Left ventricle myocardium inferior (tissue), 1 donor: ENCODE measurements at regions not wholly inside any gene's neighbourhood (a gene's known extent, or its start where the extent isn't known, plus 50 kb on each side); places are given as distances from the start of the nearest gene placed in this dataset.
A peak's percentile ranks its signal among the peaks of the same experiment; 100 is the strongest.

Experiments
- DNase-seq: peaks from one replicate; pipeline ENCODE4 v3.0.0-alpha.2; 2020
- H3K27ac ChIP-seq: fragments of 200-600 bp; replicated peaks from 2 replicates; pipeline ENCODE4 v1.8.0; 2021
- H3K27me3 ChIP-seq: fragments of 200-600 bp; 2 replicates; pipeline ENCODE4 v1.8.0; 2021; ENCODE audit warnings: low read depth
- H3K36me3 ChIP-seq: fragments of 200-600 bp; 2 replicates; pipeline ENCODE4 v1.8.0; 2021
- H3K4me1 ChIP-seq: fragments of 200-600 bp; 2 replicates; pipeline ENCODE4 v1.8.0; 2021
- H3K4me3 ChIP-seq: fragments of 200-600 bp; 2 replicates; pipeline ENCODE4 v1.8.0; 2021; ENCODE audit warnings: mild to moderate bottlenecking, moderate library complexity
- H3K9me3 ChIP-seq: fragments of 200-600 bp; replicated peaks from 2 replicates; pipeline ENCODE4 v1.8.0; 2021
- CTCF ChIP-seq: fragments of 200-600 bp; IDR thresholded peaks from 2 replicates; pipeline ENCODE4 v1.8.0; 2021; ENCODE audit warnings: antibody characterized with exemption, mild to moderate bottlenecking, borderline replicate concordance
- intact Hi-C: fragments of 100-400 bp; cut with micrococcal nuclease; formaldehyde crosslinking; loops from one replicate; pipeline ENCODE4 v1.11.0; 2022
- donor health status: DM: no; HTN: yes; CAD: no; lungs with severe emphysema.

GRCh38 chr1:93801471-93801870 is 77.5 kb downstream of the DNTTIP2 start:
- DNase-seq: no peak
- Histone ChIP-seq H3K4me3 (no peak overlapping the region), H3K9me3 (no peaks in the 10 kb centered on the region), H3K27ac (no peak overlapping the region), H3K4me1 (peaks cover 35% of the 10 kb centered on the region), H3K36me3 (no peaks in the 10 kb centered on the region), H3K27me3 (no peaks in the 10 kb centered on the region)
- intact Hi-C loops: no loop called here
- no peak for TF ChIP-seq CTCF

- TF ChIP-seq CTCF: no peak
- Histone ChIP-seq H3K9me3 (no peaks in the 10 kb centered on the region), H3K36me3 (no peaks in the 10 kb centered on the region), H3K4me1 (peaks cover 35% of the 10 kb centered on the region), H3K4me3 (no peak overlapping the region), H3K27ac (no peak overlapping the region), H3K27me3 (no peaks in the 10 kb centered on the region)
- no peak for DNase-seq
- intact Hi-C loops: no loop called here
Measured at GRCh38 chr1:93800856-93801255, 78.2 kb downstream of the DNTTIP2 start.

GRCh38 chr1:93798291-93798690 is 80.7 kb downstream of the DNTTIP2 start:
- Histone ChIP-seq H3K27ac (peak overlapping the region; percentile 69), H3K4me3 (no peak overlapping the region), H3K27me3 (no peaks in the 10 kb centered on the region), H3K9me3 (no peaks in the 10 kb centered on the region), H3K4me1 (peaks cover 16% of the 10 kb centered on the region), H3K36me3 (no peaks in the 10 kb centered on the region)
- DNase-seq: no peak
- no peak for TF ChIP-seq CTCF
- intact Hi-C loops: no loop called here

- intact Hi-C loops: no loop called here
- Histone ChIP-seq H3K4me3 (no peak overlapping the region), H3K36me3 (no peaks in the 10 kb centered on the region), H3K27ac (no peak overlapping the region), H3K27me3 (no peaks in the 10 kb centered on the region), H3K4me1 (no peaks in the 10 kb centered on the region), H3K9me3 (peaks cover 14% of the 10 kb centered on the region)
- no peak for TF ChIP-seq CTCF
- DNase-seq: no peak
Measured at GRCh38 chr1:93784538-93784937, 94.5 kb downstream of the DNTTIP2 start.

GRCh38 chr1:93783876-93784275 is 95.1 kb downstream of the DNTTIP2 start:
- Histone ChIP-seq H3K4me3 (no peak overlapping the region), H3K36me3 (no peaks in the 10 kb centered on the region), H3K27ac (no peak overlapping the region), H3K27me3 (no peaks in the 10 kb centered on the region), H3K9me3 (peaks cover 11% of the 10 kb centered on the region), H3K4me1 (no peaks in the 10 kb centered on the region)
- TF ChIP-seq CTCF: no peak
- DNase-seq: no peak
- intact Hi-C loops: no loop called here
